OCI-LY1 (cell line): ENCODE measurements at regions not wholly inside any gene's neighbourhood (a gene's known extent, or its start where the extent isn't known, plus 50 kb on each side); places are given as distances from the start of the nearest gene placed in this dataset.
"Not testable (repeated sequence)": the region's sequence is repeated elsewhere in the genome, so short reads cannot be mapped to it uniquely, and the experiment has no call there.

Source experiments
- H2AFZ ChIP-seq: fragments of 200-600 bp; sonication (generic), shearing (Covaris generic); 2 replicates; pipeline ENCODE4 v1.6.0; 2014; ENCODE audit warnings: antibody characterized with exemption, mild to moderate bottlenecking, low read length
- H3F3A ChIP-seq: fragments of 200-600 bp; sonication (generic), shearing (Covaris generic); 2 replicates; pipeline ENCODE4 v1.6.0; 2014; ENCODE audit warnings: mild to moderate bottlenecking, antibody characterized with exemption, low read length, moderate library complexity; ENCODE audit not compliant: insufficient read depth
- H3K27ac ChIP-seq: fragments of 200-600 bp; sonication (generic); 2 replicates; pipeline ENCODE4 v1.5.1; 2014; ENCODE audit warnings: low read length, mixed run types, mild to moderate bottlenecking, low read depth; ENCODE audit not compliant: poor library complexity, severe bottlenecking
- H3K27me3 ChIP-seq: fragments of 200-600 bp; sonication (generic); 2 replicates; pipeline ENCODE4 v1.6.0; 2014; ENCODE audit warnings: antibody characterized with exemption, mild to moderate bottlenecking, low read length, moderate library complexity; ENCODE audit not compliant: insufficient read depth
- H3K36me3 ChIP-seq: fragments of 200-600 bp; sonication (generic); 2 replicates; pipeline ENCODE4 v1.6.1; 2014; ENCODE audit warnings: mild to moderate bottlenecking, antibody characterized with exemption, low read length, moderate library complexity, mixed read lengths; ENCODE audit not compliant: insufficient read depth
- H3K4me1 ChIP-seq: fragments of 200-600 bp; sonication (generic); 2 replicates; pipeline ENCODE4 v1.5.1; 2014; ENCODE audit warnings: mild to moderate bottlenecking, low read length, moderate library complexity; ENCODE audit not compliant: insufficient read depth, severe bottlenecking
- H3K4me2 ChIP-seq: fragments of 200-600 bp; sonication (generic), shearing (Covaris generic); 2 replicates; pipeline ENCODE4 v1.6.1; 2014; ENCODE audit warnings: low read length
- H3K4me3 ChIP-seq: fragments of 200-600 bp; sonication (generic); 2 replicates; pipeline ENCODE4 v1.5.1; 2014; ENCODE audit warnings: low read length, low read depth, mild to moderate bottlenecking, mixed read lengths; ENCODE audit not compliant: poor library complexity, severe bottlenecking
- H3K79me2 ChIP-seq: fragments of 200-600 bp; shearing (Covaris generic); 2 replicates; pipeline ENCODE4 v1.6.1; 2016; ENCODE audit warnings: mixed run types, low read length, mixed read lengths; ENCODE audit not compliant: insufficient read depth
- H3K9ac ChIP-seq: fragments of 200-600 bp; sonication (generic), shearing (Covaris generic); 2 replicates; pipeline ENCODE4 v1.6.1; 2014; ENCODE audit warnings: mild to moderate bottlenecking, low read length, mixed read lengths
- H3K9me2 ChIP-seq: fragments of 200-600 bp; sonication (generic), shearing (Covaris generic); 2 replicates; pipeline ENCODE4 v1.6.1; 2014; ENCODE audit warnings: low read depth, mild to moderate bottlenecking, low read length, mixed read lengths
- H3K9me3 ChIP-seq: fragments of 200-600 bp; shearing (Covaris generic); 2 replicates; pipeline ENCODE4 v1.6.1; 2014; ENCODE audit warnings: low read length, mixed read lengths
- H4K20me1 ChIP-seq: fragments of 200-600 bp; sonication (generic), shearing (Covaris generic); 2 replicates; pipeline ENCODE4 v1.6.0; 2016; ENCODE audit warnings: mild to moderate bottlenecking, low read length; ENCODE audit not compliant: insufficient read depth
- EZH2 ChIP-seq: fragments of 200-600 bp; sonication (generic), shearing (Covaris generic); IDR thresholded peaks from 2 replicates; pipeline ENCODE4 v1.8.0; 2017; ENCODE audit warnings: borderline replicate concordance, mixed run types, mild to moderate bottlenecking, antibody characterized with exemption, low read length, moderate library complexity, mixed read lengths
- TF ChIP-seq, protein P1 (sequence below): fragments of 200-600 bp; sonication (generic), shearing (Covaris generic); IDR thresholded peaks from 2 replicates; pipeline ENCODE4 v1.5.1; 2017; ENCODE audit warnings: mild to moderate bottlenecking, antibody characterized with exemption, low read length, moderate library complexity, mixed read lengths

DNA sequence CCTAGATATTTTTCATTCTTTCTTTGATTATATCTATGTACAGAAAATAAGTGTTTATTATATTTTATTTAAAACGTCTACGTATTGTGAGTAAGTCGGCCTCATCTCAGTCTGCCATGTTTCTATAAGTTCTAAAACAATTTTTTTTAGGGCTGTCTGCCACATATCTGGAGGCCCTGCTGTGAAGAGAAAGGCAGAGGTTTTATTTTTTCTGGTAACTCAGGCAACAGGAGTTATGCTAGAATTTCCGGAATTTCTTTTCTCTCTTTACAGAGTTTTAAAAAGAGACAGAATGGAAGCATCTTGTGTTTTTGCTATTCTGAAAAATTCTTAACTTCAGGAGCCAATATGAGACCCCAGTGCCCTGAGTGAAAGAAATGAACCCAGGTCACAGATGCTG is 1124.0 kb upstream of the TENM3 start:
- H3K4me1 ChIP-seq: no peaks in the 10 kb centered on the region
- H3K4me3 ChIP-seq: no peak overlapping the region
- H3K9me3 ChIP-seq: no peaks in the 10 kb centered on the region
- no peaks in the 10 kb centered on the region for H3F3A ChIP-seq
- H3K9me2 ChIP-seq: no peaks in the 10 kb centered on the region
- H3K4me2 ChIP-seq: no peak overlapping the region
- H3K9ac ChIP-seq: no peak overlapping the region
- no peak for TF ChIP-seq EZH2
- TF ChIP-seq, protein P1, sequence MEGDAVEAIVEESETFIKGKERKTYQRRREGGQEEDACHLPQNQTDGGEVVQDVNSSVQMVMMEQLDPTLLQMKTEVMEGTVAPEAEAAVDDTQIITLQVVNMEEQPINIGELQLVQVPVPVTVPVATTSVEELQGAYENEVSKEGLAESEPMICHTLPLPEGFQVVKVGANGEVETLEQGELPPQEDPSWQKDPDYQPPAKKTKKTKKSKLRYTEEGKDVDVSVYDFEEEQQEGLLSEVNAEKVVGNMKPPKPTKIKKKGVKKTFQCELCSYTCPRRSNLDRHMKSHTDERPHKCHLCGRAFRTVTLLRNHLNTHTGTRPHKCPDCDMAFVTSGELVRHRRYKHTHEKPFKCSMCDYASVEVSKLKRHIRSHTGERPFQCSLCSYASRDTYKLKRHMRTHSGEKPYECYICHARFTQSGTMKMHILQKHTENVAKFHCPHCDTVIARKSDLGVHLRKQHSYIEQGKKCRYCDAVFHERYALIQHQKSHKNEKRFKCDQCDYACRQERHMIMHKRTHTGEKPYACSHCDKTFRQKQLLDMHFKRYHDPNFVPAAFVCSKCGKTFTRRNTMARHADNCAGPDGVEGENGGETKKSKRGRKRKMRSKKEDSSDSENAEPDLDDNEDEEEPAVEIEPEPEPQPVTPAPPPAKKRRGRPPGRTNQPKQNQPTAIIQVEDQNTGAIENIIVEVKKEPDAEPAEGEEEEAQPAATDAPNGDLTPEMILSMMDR: no peak
- peak overlapping the region; percentile 29; the same call in 1 of the 2 replicates for H2AFZ ChIP-seq
- no peaks in the 10 kb centered on the region for H3K36me3 ChIP-seq
- H3K79me2 ChIP-seq: no peaks in the 10 kb centered on the region
- no peaks in the 10 kb centered on the region for H3K27me3 ChIP-seq
- H4K20me1 ChIP-seq: no peaks in the 10 kb centered on the region
- no peak overlapping the region for H3K27ac ChIP-seq

DNA sequence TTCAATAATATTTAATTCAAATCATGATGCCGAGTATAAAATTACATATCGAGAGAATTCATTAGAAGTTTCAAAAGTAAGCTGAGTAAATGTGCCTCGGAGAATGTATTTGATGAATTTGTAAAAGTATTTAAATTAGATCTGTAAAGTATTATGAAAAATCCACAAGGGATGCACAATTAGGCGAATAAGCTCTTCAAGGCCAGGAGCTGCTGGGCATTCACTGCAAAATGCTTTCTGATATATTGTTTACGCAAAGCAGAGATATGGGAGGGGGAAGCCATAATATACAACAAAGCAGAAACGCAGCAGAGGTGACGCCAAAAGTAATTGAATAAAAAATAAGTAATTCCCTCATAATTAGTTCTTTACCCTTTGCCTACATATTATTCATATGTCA is 1121.5 kb upstream of the TENM3 start:
- H3K9ac ChIP-seq: no peak overlapping the region
- no peaks in the 10 kb centered on the region for H3K9me3 ChIP-seq
- no peak overlapping the region for H2AFZ ChIP-seq
- H3K4me1 ChIP-seq: no peaks in the 10 kb centered on the region
- H3K4me3 ChIP-seq: no peak overlapping the region
- no peaks in the 10 kb centered on the region for H3K27me3 ChIP-seq
- no peaks in the 10 kb centered on the region for H3K36me3 ChIP-seq
- no peaks in the 10 kb centered on the region for H3K9me2 ChIP-seq
- no peaks in the 10 kb centered on the region for H3K79me2 ChIP-seq
- no peak overlapping the region for H3K4me2 ChIP-seq
- H3K27ac ChIP-seq: no peak overlapping the region
- no peaks in the 10 kb centered on the region for H3F3A ChIP-seq
- TF ChIP-seq EZH2: no peak
- H4K20me1 ChIP-seq: no peaks in the 10 kb centered on the region

DNA sequence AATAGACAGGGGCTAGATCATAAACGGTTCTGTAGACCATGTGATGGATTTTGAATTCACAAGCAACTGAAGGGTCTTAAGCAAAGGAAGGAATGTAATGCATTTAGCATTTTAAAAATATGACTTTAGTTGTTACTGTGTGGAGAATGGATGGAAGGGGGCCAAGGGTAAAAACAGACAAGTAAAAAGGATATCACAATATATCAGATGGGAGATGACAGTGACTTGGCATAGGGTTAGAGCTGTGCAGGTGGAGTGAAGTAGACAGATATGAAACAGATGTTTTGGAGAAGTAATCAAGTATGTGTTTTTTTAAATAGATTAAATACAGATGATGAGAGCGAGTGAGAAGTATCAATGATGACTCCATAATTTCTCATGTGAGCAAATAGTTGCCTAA is 1116.0 kb upstream of the TENM3 start:
- no peak overlapping the region for H3K4me2 ChIP-seq

DNA sequence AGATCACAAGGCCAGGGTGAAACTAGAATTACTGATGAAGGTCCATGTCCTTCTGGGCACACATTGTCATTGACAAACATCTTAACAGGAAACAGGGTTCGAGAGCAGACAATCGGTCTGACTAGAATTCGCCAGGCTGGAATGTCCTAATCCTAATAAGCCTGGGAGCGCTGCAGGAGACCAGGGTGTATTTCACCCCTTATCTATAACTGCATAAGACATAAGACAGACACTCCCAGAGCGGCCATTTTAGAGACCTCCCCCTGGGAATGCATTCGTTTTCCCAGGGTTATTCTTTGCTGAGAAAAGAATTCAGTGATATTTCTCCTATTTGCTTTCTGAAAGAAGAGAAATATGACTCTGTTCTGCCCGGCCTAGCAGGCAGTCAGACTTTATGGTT is 1112.9 kb upstream of the TENM3 start:
- H3K9ac ChIP-seq, H3K4me1 ChIP-seq, H4K20me1 ChIP-seq, H3F3A ChIP-seq, H3K36me3 ChIP-seq, H3K9me3 ChIP-seq, H3K4me2 ChIP-seq, H3K9me2 ChIP-seq, H2AFZ ChIP-seq, H3K27ac ChIP-seq, H3K79me2 ChIP-seq, H3K4me3 ChIP-seq, H3K27me3 ChIP-seq: not testable (repeated sequence)

More for the DNA sequence above, 1116.0 kb upstream of the TENM3 start:
- H3K4me3 ChIP-seq: no peak overlapping the region
- H3K9me3 ChIP-seq: 0 out of 2 replicates have a peak, but pooled peaks cover 3% of the 10 kb centered on the region
- no peak overlapping the region for H3K27ac ChIP-seq
- H3K9ac ChIP-seq: no peak overlapping the region
- no peaks in the 10 kb centered on the region for H4K20me1 ChIP-seq
- H3K9me2 ChIP-seq: no peaks in the 10 kb centered on the region
- no peak for TF ChIP-seq EZH2
- TF ChIP-seq, protein P1: no peak
- no peaks in the 10 kb centered on the region for H3K79me2 ChIP-seq
- H3K4me1 ChIP-seq: no peaks in the 10 kb centered on the region
- H3F3A ChIP-seq: no peaks in the 10 kb centered on the region
- H2AFZ ChIP-seq: no peak overlapping the region
- H3K36me3 ChIP-seq: no peaks in the 10 kb centered on the region
- no peaks in the 10 kb centered on the region for H3K27me3 ChIP-seq
